HEK293T (cell line): ENCODE measurements at regions not wholly inside any gene's neighbourhood (a gene's known extent, or its start where the extent isn't known, plus 50 kb on each side); places are given as distances from the start of the nearest gene placed in this dataset.

ENCODE experiments used
- L3MBTL2 ChIP-seq: fragments of 450-650 bp; conservative IDR thresholded peaks from 2 replicates; pipeline ENCODE4 v1.6.1; 2016; ENCODE audit warnings: mild to moderate bottlenecking
- ZNF384 ChIP-seq: fragments of 450-650 bp; IDR thresholded peaks from 2 replicates; pipeline ENCODE4 v1.6.1; 2016

- TF ChIP-seq ZNF384 = no peak
- TF ChIP-seq L3MBTL2 = no peak
These were observed 158.1 kb downstream of the PSMG1 start for GRCh38 chr21:39025198-39025597.
